ENCODE measurements at regions not wholly inside any gene's neighbourhood (a gene's known extent, or its start where the extent isn't known, plus 50 kb on each side); places are given as distances from the start of the nearest gene placed in this dataset.
"Not testable (repeated sequence)": the region's sequence is repeated elsewhere in the genome, so short reads cannot be mapped to it uniquely, and the experiment has no call there.

DNA sequence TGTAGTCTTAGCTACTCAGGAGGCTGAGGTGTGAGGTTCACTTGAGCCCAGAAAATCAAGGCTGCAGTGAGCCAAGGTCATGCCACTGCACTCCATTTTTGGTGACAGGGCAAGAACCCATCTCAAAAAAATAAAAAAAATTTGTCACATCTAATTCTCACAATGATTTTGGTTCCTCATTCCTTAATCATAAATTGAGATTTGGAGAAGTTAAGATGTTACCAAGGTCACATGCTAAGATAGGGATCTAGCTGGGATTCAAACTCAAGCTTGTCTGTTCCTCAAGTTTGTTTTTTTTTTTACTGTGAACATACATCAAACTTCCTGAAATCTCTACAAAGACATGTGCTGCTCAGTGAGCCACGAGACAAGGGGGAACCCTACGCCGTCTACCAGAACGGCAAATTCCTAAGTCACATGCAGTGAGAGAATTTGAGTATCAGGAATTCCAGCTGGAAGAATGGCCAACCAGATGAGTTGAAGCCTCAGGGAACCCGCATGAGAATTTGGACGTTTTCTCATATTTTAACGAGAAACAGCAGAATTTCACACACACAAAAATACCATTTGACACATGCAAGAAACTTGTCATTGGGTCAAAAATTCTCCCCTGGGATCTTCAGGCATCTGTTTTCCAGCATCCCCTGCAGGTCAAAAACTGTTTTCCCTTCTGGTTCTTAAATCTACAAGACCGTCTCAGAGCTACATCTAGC, 414.1 kb upstream of the GOT2 start:
- DNase-seq (ENCODE audit: low spot score) (no peak), FAIRE-seq (no peak)

DNA sequence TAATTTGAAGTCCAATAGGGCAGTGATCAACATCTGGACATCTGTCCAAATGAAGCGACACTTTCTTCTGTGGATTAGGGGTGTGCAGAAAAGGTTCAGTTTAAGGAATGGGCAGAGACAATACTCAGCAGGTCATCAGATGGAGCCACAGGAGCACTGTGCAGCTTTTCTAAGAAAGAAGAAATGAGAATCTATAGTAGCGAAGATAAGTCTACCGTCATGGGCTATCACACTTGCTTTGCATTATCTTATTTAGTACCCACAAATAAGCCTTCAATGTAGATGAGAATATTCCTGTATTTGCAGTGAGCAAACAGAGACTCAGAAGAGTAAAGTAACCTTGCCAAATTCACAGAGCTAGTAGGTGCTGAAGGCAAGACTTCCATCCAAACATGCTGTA, 412.0 kb upstream of the GOT2 start:
- DNase-seq (ENCODE audit: low spot score) = no peak
- FAIRE-seq = no peak

DNA sequence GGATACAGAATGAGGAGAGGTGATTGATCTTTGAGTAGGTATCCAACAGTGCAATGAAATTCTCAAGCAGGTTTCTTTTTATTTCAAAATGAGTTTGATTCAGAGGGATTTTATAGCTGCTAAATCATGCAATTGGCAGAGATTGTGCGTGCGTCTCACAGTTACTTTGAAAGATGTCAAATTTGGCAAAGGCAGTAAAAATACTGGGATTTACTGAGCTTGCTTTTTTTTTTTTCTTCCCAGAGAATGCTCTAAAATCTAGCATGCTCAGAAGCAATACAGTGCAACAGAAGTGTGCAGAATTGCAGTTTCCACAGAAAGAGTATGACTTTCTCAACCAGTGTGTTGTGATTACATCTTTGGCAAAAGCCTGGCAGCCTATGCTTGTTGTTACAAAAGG, 410.7 kb upstream of the GOT2 start:
- DNase-seq (ENCODE audit: low spot score) (no peak), FAIRE-seq (no peak)

DNA sequence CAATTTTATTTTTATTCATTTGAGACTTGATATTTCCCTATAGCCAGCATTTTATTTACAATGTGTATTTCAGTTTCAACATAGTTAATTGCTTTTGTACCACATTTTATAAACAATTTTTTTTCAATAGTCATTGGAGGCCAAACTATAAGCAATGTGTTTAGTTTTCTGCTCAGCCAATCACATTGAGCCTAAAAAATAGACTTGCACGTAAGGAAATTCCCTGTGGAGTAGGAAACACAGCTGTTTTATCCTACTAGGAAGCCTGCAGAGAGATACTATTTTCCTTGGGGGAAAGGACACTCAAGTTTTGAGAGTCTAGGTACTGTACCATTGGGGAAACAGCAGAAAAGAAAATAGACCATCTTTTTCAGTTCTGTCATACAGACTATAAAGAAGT, 410.2 kb upstream of the GOT2 start:
- FAIRE-seq = no peak
- DNase-seq (ENCODE audit: low spot score) = no peak

DNA sequence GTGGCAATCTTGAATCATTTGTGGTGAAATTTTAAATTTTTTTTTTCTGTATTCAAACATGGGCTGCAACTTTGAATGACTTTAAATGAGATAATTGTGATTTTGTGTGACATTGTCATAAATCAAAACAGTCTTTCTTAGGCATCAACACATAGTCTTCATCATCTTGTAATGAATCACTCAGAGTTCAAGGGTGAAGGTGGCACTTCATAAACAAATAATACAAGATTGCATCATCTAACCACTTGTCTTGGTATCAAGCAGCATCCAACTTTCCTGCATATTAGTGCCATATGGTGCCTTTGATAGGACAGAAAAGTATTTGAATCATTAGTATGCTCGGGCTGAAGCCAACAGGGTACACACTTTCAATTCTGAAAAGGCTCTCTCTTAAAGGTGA, 392.4 kb upstream of the GOT2 start:
- FAIRE-seq = no peak
- no peak for DNase-seq (ENCODE audit: low spot score)

DNA sequence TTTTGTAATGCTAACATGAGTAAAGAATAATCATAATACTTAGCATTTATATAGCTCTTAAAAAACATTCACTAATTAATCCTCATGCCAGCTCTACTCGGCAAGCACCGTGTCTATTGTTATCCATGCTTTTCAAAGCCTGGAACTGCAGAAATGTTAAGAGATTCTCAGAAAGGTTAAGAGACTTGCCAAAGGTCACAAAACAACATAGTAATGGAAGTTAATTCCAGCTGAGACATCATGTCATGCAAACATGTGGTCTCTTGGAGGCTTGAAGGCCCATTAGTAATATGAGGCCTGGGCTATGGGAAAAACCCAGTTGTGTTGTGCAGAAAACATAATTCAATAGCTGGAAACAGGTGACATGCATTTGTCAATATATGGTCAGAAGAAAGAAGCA, 389.9 kb upstream of the GOT2 start:
- FAIRE-seq = no peak
- DNase-seq (ENCODE audit: low spot score) = no peak

DNA sequence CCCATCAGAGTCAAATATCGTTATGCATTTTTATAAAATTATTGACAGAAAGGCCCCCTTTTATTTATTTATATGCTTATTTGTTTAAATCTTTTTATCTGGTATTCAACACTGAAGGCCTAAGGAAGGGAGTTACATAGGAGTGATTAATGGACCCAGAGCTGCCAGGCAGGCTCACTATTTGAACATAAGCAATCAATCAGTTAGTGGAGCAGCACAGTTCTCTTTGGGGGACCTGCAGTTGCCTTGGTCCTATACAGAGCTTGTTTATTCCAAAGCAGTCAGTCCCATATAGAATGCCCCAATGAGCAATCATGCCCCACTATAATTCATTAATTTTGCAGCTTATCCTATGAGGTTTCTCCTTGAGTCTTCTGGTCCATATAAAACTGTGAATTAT, 389.4 kb upstream of the GOT2 start:
- DNase-seq (ENCODE audit: low spot score) (no peak), FAIRE-seq (no peak)

DNA sequence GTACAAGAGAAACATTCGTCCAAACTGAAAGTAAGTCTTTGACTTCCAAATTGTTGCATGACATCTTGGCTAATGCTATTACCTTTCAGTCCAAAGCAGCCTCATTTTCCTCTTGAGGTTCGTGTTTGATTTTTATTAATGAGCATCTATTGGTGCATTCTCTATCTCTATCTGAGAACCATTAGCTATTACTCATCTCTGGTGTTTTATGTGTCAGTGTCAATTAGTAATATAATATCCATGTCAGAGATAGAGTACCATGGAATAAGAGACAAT, 388.1 kb upstream of the GOT2 start:
- FAIRE-seq = no peak
- DNase-seq (ENCODE audit: low spot score) = no peak

DNA sequence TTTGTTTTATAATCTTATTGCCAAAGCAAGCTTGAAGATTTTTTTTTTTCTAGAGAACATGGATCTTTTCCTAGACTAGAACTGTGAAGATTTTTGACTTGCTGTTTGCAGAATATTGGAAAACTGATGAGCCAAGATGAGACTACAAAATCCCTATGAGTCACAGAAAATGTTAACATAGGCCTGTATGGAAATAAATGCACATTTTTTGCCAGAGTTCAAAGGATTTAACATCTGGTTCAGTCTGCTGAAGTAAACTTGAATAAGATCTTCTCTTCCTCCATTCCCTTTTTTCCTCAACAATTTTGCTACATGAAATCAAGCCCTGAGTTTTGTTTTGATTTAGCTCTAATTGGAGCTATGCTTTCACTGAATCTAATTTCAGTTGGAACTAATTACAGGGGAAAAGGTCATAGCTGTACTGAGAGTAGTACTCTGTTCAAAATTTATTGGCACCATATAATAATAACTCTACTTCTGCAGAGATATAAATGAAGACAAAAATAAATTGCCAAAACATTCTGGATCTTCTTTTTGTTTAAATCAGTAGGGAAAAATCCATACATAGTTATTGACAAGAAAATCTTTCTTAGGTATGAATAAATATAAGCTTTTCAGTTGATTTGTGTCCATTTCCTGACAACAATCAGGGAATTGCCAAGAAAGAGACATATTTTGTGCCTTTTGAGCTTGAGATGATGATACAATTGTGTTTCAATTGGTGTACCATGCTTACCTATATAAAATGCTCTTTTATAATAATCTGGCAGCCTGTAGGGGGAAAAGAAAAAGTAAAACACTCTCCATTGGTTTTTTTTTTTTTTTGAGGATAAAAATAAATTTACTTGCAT, 387.5 kb upstream of the GOT2 start:
- FAIRE-seq (no peak), DNase-seq (ENCODE audit: low spot score) (no peak)

DNA sequence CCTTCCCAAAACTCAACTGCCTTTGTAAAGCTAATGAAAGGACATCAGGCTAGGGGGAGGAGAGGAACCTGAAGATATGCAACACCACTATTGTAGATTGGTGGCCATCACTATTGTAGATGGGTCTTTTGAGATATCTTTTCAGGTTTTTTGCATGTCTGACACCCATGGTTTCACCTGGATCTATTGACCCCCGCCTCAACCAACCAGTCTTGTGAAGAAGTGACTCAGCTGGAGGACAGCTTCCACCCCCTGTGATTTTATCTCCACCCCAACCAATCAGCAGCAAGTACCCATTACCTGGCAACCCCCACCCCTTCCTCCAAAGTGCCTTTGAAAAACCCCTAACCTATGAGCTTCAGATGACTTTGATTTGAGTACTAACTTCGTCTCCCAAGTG, 382.6 kb upstream of the GOT2 start:
- no peak for DNase-seq (ENCODE audit: low spot score)
- no peak for FAIRE-seq

DNA sequence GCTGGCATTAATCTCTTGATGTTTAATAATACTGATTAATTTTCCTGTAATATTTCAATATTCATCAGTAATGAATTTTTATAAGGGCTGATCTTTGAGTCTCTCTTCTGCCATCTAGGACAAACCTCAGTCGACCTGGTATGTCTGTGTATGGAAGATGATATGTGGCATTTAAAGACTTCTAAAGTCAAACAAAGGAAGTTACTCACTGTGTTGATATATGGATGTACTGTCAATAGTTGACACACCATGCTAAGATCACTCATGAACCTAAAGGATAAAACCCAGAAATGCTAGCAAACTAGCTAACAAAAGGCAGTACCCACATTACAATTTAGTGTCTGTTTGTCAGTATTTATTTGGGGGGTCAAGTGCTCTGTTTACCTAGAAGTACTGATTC, 380.7 kb upstream of the GOT2 start:
- FAIRE-seq (no peak), DNase-seq (ENCODE audit: low spot score) (no peak)

DNA sequence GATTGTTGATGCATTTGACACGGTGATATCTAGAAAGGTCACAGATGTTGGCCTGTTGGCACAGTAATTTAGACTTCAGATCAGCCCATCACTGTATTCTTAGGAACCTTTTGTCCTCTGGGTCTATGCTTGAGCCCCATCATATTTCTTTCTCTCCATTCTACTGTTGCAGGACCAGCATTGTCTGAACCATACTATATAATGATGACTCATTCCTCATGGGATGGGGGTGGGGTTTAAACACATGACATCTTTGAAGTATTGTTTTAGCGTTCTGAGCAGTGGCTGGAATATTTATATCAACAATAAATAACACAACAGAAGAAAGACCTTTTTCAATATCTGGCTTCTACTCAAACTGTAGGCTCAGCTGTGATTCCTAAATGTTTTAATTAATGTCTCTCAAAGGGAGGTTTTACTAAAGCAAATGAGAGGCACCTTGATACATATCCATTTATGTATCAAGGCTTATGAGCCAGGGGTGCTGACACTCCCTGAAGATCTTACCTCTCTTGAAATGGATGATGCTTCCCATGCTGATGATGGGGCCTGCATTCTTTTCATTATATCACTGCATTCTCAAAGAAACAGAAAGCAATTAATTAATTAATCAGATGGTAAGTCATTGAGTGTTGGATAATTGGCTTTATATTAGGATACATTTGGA, 379.0 kb upstream of the GOT2 start:
- FAIRE-seq (no peak), DNase-seq (ENCODE audit: low spot score) (no peak)

DNA sequence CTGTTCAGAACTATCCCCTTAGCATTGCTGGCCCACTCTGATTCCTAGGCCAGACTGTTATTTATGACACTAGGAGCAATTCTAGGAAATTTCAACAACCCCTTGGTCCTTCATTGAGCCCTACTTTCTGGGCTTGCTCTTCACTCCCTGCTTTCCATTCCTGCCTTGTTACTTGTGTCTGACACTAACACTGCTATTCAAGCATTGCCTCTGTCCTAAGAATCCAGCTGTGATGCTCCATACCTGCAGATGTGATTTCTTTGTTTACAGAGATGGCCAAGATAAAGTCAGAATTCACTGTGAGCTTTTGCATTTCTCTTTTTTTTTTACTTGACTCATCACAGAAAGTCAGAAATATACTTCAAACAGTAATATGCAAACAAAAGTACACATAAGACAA, 377.2 kb upstream of the GOT2 start:
- DNase-seq (ENCODE audit: low spot score) (no peak), FAIRE-seq (no peak)

DNA sequence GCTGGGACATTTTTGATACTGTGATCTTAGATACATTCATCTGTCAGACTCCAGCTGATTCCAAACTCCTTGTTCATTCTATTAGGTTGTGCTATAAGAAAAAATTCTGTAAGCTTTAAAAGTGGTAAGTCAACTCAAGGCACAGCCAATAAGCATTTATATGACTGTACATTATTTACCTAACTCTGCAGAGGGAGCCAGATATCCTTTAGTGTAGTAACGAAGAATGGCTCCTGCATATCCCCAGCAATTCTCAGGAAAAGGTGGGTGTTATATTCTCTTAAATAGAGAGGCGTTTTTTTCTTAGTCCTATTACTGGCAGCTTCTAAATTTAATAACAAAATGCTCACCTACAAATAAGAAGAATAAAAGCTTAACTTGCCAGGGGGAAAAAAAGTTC, 374.3 kb upstream of the GOT2 start:
- no peak for FAIRE-seq
- DNase-seq (ENCODE audit: low spot score) = no peak

DNA sequence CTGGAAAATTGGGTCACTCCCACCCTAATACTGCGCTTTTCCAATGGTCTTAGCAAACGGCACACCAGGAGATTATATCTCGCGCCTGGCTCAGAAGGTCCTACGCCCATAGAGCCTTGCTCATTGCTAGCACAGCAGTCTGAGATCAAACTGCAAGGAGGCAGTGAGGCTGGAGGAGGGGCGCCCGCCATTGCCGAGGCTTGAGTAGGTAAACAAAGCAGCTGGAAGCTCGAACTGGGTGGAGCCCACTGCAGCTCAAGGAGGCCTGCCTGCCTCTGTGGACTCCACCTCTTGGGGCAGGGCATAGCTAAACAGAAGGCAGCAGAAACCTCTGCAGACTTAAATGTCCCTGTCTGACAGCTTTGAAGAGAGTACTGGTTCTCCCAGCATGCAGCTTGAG, 362.6 kb upstream of the GOT2 start:
- FAIRE-seq; DNase-seq (ENCODE audit: low spot score): not testable (repeated sequence)

DNA sequence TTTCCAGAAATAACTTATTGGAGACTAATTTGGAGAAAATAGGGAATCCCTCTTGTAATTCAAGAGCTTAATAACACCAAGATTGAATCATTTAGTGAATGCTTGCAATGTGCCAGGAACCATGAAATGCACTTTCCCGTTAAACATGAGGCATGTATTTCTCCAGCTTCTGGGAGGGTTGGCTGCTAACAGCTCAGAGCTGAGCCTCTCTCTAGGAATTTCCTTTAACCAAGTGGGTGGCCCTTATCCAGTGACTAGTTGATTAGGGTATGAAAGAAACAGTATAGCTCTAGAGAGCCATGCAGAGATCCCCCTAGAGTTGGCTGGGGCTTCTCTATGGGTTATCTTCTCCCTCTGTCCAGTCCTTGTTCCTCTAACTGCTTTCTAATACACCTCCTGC, 356.4 kb upstream of the GOT2 start:
- no peak for FAIRE-seq

DNA sequence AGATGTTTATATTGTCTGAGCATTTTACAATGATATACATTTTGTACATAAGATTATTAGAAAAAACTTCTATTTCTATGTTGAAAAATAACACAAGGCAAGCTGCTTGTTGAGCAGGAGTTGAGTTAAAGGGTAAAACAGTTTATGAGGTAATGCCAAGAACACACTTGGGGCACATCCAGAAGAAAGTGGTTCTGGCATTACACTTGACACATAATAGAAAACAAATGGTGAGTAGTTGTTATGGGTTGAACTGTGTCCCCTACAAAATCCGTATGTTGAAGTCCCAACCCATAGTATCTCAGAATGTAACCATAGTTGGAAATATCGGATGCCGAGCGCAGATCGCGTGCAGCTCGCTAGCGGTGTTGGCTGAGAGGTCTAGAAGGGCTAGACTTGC, 354.3 kb upstream of the GOT2 start:
- no peak for FAIRE-seq

More for the DNA sequence above, 356.4 kb upstream of the GOT2 start:
- no peak for DNase-seq (ENCODE audit: low spot score)

DNA sequence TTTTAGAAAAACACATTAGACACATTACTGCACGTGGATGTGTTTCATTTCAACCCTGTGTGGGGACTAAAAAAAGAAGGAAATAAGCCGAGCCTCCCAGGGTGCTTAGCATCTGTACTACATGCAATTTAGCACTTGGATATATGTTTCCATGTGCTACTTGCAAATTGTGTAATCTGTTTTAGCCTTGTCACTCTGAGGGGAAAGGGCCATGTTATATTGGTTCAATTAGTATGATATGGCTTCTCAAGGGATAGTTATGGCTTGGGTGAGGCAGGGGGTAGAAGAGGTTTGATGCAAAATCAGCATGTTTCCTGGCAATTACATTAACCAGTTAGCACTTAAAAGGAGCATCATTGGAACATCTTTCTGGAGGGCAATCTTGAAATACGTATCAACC, 353.5 kb upstream of the GOT2 start:
- FAIRE-seq = no peak

More for the DNA sequence above, 354.3 kb upstream of the GOT2 start:
- DNase-seq (ENCODE audit: low spot score) = no peak

DNA sequence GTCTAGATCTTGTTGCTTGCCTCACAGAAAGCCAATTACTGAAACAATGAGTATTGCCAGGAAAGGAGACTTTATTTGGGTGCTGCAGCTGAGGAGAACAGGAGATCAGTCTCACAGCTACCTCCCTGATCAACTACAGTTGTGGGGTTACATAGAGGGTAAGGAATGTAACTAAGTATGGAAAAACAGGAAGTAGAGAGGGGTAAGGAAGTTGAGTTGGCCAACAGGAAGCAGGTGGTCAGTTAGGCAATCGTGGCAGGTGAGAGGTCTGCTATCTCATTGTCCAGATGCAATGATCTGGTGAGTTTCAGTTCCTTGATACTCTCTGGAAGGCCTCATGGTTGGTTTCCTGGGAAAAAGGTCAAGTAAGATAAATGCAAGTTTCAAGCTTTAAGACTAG, 333.1 kb upstream of the GOT2 start:
- peak; percentile 27 for FAIRE-seq
- DNase-seq (ENCODE audit: low spot score) = peak; percentile 12

More for the DNA sequence above, 353.5 kb upstream of the GOT2 start:
- no peak for DNase-seq (ENCODE audit: low spot score)

DNA sequence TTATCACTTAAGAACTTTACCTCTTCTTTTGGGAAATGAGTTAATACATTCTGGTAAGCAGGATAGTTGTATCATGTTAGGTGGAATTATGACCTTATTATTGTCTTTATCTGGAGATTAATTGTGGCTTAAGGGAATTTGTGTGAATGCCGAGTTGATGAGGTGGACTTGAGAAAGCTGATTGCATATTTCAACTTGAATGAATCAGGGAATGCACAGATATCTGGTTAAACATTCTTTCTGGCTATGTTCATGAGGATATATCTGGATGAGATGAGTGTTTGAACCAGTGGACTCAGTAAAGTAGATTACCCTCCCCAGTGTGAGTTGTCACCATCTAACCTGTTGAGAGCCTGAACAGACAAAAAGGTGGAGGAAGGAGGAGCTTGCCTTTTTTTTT, 326.1 kb upstream of the GOT2 start:
- DNase-seq (ENCODE audit: low spot score) (peak; percentile 7), FAIRE-seq (no peak)

DNA sequence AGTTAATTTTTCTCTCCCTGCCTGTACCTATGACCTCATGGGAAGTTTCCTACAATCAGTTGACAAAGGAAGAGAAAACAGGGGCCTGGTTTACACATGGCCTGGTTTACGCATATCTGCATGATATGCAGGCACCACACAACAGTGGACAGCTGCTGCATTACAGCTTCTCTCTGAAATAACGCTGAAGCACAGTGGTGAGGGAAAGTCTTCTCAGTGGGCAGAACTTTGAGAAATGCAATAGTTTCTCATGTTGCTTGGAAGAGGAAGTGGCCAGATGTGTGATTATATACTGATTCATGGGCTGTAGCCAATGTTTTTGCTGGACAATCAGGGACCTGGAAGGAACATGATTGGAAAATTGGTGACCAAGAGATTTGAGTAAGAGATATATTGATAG, 324.1 kb upstream of the GOT2 start:
- FAIRE-seq (no peak), DNase-seq (ENCODE audit: low spot score) (no peak)

DNA sequence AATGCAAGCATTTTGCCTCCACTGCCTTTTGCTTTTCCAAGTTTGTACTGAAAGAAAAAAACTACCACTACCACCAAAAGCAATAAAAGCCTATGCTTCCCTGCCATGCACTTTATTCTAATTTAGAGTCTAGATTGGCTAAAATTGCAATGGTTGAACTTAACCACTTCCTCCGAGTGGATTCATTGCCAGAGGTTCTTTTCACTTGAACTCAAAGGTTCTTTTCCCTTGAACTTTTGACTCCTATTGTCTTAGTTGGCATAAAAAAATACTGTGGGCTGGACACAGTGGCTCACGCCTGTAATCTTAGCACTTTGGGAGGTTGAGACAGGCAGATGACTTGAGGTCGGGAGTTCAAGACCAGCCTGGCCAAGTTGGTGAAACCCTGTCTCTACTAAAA, 319.8 kb upstream of the GOT2 start:
- FAIRE-seq (no peak), DNase-seq (ENCODE audit: low spot score) (no peak)

DNA sequence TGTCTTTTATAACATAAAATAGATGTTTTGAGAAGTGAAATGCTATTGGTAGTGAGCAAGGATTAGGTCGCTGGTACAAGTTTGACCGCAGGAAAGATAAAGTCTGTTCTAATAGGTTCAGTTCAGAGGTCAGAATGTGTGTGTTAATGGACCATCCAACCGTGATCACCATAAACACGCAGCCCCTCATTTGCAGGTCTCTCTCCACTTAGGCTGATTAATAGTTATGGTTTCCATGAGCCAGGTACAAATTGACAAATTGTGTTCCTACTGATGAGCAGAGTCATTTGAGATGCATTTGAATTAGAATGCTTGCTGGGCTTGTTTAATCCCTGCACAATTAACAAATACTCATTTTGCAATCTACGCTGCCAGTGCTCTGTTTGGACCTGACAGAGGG, 318.1 kb upstream of the GOT2 start:
- DNase-seq (ENCODE audit: low spot score) (no peak), FAIRE-seq (no peak)

All from urothelium cell line (cell line).